Right lobe of liver (tissue), 4 donors: ENCODE measurements at regions not wholly inside any gene's neighbourhood (a gene's known extent, or its start where the extent isn't known, plus 50 kb on each side); places are given as distances from the start of the nearest gene placed in this dataset.

Experiments
- POLR2A ChIP-seq: fragments of 450-650 bp; IDR thresholded peaks from one replicate; pipeline ENCODE4 v1.6.1; 2017; ENCODE audit warnings: antibody characterized with exemption, mild to moderate bottlenecking
- TF ChIP-seq, protein P1 (sequence below), 4 donors: fragments of 200-600 bp in 3 of 4; fragments of 450-650 bp in 1 of 4; IDR thresholded peaks; one replicate each; pipeline versions ENCODE4 v1.5.1 to v1.8.0; 2016 to 2022; ENCODE audit warnings: antibody characterized with exemption in 4 of 4, mild to moderate bottlenecking in 2 of 4
- donor health status: DM: no; HTN: no; CAD: no.
- donor health status: DM: no; HTN: no; CAD: no.
- donor health status: DM: no; HTN: yes; CAD: no.

DNA sequence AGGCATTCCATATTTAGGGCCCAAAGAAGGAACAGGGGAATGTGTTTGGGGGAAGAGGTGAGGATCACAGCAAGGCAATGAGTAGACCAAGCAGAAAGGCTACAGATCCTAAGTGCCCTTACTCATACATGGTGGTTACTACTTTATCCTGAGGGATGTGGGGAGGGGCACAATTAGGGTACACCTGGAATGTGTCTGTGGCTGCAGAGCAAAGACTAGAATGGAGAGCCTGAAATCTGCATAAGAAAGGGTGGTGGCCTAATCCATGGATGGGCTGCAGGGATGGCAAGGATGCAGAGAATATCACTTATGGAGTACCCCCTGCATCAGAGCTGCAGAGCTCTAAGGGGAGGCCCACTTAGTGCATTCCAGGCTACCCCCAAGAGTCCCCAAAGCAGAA, 352.6 kb upstream of the TRPC7 start:
- TF ChIP-seq, protein P1, sequence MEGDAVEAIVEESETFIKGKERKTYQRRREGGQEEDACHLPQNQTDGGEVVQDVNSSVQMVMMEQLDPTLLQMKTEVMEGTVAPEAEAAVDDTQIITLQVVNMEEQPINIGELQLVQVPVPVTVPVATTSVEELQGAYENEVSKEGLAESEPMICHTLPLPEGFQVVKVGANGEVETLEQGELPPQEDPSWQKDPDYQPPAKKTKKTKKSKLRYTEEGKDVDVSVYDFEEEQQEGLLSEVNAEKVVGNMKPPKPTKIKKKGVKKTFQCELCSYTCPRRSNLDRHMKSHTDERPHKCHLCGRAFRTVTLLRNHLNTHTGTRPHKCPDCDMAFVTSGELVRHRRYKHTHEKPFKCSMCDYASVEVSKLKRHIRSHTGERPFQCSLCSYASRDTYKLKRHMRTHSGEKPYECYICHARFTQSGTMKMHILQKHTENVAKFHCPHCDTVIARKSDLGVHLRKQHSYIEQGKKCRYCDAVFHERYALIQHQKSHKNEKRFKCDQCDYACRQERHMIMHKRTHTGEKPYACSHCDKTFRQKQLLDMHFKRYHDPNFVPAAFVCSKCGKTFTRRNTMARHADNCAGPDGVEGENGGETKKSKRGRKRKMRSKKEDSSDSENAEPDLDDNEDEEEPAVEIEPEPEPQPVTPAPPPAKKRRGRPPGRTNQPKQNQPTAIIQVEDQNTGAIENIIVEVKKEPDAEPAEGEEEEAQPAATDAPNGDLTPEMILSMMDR (IDR thresholded peaks at IDR 0.05), result no peak
- TF ChIP-seq POLR2A, result no peak
